H1 (cell line): ENCODE measurements at regions not wholly inside any gene's neighbourhood (a gene's known extent, or its start where the extent isn't known, plus 50 kb on each side); places are given as distances from the start of the nearest gene placed in this dataset.

Experiments
- CHD2 ChIP-seq: IDR thresholded peaks from 2 replicates; pipeline ENCODE4 v1.6.1; 2012; ENCODE audit warnings: low read length, improper control_type of control experiment
- HDAC2 ChIP-seq, 2 experiments: fragments of 300-600 bp in 1 of 2; sonication (generic) in 1 of 2; IDR thresholded peaks; 2 replicates each; pipeline ENCODE4 v1.6.1; 2011 to 2012; ENCODE audit warnings: low read depth in 2 of 2, low read length in 2 of 2, mild to moderate bottlenecking in 2 of 2, moderate library complexity in 2 of 2, borderline replicate concordance in 1 of 2, inconsistent platforms in 1 of 2
- POU5F1 ChIP-seq: IDR thresholded peaks from 2 replicates; pipeline ENCODE4 v1.6.1; 2011; ENCODE audit warnings: low read depth, mild to moderate bottlenecking, low read length, moderate library complexity
- RNF2 ChIP-seq: fragments of 200-900, 300-1000 bp; sonication (generic); IDR thresholded peaks from 2 replicates; pipeline ENCODE4 v1.7.1; 2016; ENCODE audit warnings: borderline replicate concordance, low read depth, mild to moderate bottlenecking, antibody characterized with exemption, low read length; ENCODE audit not compliant: poor library complexity, severe bottlenecking; ENCODE audit errors: missing control alignments
- TCF12 ChIP-seq: IDR thresholded peaks from 2 replicates; pipeline ENCODE4 v1.6.1; 2011; ENCODE audit warnings: low read depth, mild to moderate bottlenecking, low read length
- YY1 ChIP-seq: IDR thresholded peaks from 2 replicates; pipeline ENCODE4 v1.6.1; 2011; ENCODE audit warnings: low read depth, mild to moderate bottlenecking, low read length
- TF ChIP-seq, protein P1 (sequence below): IDR thresholded peaks from 2 replicates; pipeline ENCODE4 v1.6.1; 2012; ENCODE audit warnings: inconsistent platforms

DNA sequence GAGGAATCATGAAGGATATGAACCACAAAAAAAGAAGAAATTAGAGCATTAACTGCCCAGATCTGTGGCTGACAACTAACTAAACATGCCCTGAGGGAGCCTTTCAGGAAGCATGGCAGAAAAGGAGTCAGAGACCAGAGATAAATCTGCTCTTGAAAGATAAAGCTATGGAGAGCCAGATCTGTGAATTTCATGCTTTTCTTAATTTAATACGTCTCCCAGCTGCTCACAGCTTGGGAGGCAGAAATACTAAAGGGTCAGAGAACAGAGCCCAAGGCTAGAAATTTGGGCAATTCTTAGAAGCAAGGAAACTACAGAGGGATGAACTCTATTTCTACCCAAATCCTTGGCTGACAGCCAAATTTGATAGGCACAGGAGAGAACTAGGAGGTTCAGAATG is 223.0 kb upstream of the DPP10 start (continued):
- TF ChIP-seq TCF12, result no peak
- TF ChIP-seq CHD2, result no peak
- TF ChIP-seq POU5F1, result no peak
- TF ChIP-seq, protein P1, sequence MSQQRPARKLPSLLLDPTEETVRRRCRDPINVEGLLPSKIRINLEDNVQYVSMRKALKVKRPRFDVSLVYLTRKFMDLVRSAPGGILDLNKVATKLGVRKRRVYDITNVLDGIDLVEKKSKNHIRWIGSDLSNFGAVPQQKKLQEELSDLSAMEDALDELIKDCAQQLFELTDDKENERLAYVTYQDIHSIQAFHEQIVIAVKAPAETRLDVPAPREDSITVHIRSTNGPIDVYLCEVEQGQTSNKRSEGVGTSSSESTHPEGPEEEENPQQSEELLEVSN, result no peak
- TF ChIP-seq YY1, result no peak
- TF ChIP-seq RNF2, result no peak
- no peak for TF ChIP-seq HDAC2 (IDR thresholded peaks at IDR 0.05; ENCODE audit: borderline replicate concordance in 1 of 2, low read depth in 2 of 2, low read length in 2 of 2)
